GF-D8 (cell line): ENCODE measurements at regions not wholly inside any gene's neighbourhood (a gene's known extent, or its start where the extent isn't known, plus 50 kb on each side); places are given as distances from the start of the nearest gene placed in this dataset.

Experiments used
- DNase-seq: peaks from one replicate; lab custom pipeline; 2025; lab: John Stamatoyannopoulos, UW

DNA sequence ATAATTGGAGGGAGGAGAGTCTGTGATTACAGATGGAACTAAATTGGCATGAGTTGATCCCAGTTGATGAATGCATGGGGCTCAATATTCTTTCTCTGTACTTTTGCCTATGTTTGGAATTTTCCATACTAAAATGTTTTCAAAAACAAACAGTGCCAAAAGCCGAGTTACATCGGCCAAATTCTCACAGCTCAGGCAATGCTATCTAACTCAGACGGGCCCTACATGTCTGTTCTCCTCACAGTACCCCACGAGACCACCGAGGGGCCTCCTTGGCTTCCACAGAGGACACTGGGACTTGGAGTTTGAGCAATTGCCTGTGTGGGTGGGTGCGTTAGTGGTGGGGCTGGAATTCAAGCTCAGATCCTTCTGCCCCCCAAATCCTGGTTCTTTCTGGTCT lies 413.2 kb downstream of the CDH26 start:
- no peak for DNase-seq

DNA sequence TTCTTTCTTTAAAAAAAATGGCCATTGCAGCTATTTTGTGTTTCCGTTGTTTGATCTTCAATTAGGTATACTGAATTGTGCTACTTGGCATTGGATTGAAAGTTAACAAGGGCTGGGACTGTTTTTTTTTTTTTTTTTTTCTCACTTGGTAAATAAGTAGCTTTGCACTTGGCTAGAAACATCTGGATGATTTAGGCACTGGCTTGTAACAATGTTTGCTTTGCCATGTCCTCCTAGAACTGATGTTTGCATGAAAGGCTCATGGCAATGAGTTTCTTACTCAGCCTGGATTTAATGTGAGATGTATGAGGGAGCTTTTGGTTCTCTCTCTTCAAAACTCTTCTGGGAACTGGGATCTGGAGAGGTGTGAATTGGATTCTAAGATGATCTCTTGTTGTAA lies 414.1 kb downstream of the CDH26 start:
- DNase-seq, result no peak

DNA sequence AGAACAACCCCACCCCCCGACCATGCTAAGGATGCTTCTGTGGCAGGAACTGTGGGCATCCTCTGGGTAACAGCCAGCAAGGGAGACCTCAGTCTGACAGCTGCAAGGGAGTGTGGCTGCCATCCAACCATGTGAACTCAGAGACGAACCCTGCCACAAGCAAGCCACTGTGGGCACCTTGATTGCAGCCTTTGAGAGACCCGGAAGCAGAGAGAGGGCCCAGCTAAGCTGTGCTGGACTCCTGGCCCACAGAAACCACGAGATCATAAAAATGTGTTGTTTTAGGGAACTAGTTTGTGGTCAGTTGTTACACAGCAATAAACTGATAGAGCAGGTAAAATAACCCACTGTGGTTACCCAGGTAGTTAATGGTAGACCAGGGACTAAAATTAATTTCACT lies 414.6 kb downstream of the CDH26 start:
- no peak for DNase-seq

DNA sequence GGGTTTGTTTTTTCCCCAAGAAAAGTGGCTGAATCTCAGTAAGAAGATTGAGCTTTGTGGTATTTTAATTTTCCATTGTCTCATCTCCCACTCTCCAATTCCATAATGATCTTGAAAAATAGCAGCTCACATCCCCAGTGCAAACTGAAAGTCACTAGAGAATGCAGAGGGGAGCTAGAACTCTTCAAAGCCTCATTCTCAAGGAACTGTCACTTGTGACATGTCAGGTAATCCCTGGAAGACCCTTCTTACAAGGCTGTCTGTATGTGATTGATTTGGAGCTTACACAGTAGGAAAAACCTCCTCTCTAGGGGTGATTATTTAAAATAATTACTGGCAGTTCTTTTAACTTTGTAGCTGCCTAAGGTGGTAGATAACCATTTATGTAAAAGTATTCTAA lies 420.4 kb downstream of the CDH26 start:
- DNase-seq, result no peak

DNA sequence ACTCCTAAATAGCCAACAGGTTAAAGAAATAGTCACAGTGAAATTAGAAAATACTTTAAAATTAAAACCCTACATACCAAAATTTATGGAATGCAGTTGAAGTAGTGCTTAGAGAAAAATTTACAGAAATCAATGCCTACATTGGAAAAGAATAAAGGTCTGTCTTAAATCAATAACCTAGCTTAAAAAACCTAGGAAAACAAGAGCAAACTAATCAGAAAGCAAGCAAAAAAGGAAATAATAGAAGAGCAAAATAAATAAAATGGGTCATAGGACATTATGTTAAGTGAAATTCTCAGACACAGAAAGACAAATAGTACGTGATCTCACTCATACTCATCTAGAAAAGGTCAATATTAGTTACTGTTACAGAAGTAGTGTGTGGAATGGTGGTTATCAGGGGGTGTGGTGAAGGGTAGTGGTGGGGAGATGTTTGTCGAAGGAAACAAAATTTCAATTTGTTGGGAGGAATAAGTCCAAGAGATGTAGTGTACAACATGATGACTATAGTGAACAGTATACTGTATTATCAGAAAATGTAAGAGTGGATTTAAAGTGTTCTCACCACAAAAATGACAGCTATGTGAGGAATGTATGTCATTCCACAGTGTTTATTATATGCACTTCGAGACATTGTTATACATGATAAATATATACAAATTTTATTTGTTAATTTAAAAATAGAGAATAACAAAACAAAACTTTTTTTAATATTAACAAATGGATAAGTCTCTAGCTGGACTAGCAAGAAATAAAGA lies 423.6 kb downstream of the CDH26 start:
- no peak for DNase-seq

DNA sequence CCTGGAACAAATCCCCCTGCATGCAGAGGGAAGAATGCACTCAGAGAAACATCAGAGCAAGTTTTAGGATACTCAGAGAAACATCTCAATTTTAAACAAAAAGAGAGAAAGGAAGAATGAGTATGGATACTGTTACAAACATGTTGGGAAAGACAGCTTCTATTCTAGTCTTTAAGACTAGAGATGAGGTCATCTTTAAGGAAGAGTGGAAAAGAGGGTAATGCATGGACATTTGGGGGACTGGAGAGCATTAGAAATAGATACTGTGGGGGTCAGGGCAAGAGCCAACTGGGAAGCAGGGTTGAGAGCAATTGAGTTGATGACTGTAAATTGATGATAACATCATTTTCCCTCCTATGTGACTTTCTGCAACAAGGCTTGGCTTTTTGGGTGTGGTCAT lies 431.2 kb downstream of the CDH26 start:
- DNase-seq, result no peak

DNA sequence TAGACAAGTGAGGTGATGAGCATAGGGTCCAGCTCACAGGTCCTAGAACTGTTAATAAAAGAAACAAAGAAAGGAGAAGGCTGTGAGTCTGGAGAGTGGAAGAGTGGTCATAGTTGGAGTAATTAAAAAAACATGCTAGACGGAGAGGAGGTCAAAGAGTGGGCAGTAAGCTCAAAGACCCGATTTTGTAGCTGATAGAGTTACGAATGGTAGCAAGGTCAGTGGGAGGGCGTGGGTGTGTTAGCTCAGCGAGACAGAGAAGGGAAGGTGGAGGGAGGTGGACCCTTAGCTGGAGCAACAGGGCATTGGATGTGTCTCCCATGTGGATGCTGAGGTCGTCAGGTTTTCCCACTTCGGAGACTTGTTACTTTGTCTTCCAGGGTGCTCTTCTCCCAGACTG lies 431.7 kb downstream of the CDH26 start:
- no peak for DNase-seq

DNA sequence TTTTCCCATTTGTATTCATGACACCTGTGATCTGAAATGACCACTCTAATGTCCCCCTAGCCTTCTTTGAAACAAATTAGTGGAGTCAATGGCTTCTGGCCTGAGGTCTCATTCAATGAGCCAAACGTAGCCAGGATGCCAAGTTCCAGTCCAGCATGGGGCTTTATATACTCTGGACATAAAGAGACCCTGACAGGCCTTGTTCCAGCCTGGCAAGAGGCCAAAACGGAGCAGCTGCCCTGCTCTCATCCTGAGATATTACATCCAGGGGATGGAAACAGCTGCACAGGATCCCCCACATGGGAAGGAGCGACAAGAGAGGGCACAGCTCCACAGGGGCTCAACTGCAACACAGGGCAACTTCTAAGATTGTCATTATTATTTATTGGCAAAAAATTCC lies 437.8 kb downstream of the CDH26 start:
- no peak for DNase-seq

DNA sequence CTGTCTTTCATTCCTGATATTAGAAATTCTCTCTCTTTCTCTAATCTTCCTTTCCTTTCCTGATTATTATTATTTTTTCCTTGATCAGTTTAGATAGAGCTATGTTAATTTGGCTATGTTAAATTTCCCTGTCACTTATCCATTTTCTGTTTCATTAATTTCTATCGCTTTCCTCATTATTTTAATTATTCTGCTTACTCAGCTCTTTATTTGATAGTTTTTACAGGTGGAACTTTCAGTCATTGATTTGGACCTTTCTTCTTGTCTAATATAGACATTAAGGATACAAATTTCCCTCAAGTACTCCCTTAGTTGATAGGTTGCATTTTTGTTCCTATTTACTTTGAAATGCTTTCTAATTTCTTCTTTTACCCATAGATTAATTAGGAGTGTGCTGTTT lies 442.3 kb downstream of the CDH26 start:
- DNase-seq, result no peak

DNA sequence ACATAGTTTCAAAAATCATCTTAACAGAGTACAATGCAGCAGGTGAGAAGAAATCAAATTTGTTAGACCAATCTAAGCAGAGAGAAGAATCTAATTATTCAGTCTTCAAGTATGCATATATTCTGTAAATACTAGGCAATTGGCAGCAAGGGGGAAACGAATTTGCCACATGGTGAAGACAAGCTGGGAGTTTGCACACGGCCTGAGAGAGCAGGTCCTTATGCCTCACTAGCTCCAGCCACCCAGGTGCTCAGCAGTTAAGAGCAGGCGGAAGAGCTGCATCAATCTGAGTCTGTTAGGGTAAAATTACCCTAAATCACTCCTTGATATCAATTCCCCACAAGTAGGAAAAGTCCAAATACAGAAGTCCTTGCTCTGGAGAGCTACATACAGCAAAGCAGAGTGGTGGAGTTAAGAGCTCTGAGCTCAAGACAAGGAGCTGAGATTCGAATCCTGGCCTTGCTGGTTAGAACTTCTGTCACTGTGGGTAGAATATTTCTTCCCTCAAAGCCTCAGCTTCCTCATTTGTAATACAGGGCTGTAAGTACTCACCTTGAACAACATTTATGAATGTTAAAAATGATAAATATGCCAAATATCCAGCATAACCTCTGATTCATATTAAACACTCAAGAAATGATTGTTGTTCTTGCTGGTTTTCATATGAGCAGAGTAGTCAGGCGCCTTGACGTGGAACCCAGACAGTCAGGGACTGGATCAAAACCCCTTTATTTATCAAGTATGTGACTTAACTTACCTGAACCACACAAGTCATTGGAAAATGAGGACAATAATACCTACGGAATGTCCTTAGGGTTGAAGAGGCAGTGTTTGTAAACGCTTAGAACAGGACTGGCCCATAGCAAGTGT lies 444.2 kb downstream of the CDH26 start:
- no peak for DNase-seq

DNA sequence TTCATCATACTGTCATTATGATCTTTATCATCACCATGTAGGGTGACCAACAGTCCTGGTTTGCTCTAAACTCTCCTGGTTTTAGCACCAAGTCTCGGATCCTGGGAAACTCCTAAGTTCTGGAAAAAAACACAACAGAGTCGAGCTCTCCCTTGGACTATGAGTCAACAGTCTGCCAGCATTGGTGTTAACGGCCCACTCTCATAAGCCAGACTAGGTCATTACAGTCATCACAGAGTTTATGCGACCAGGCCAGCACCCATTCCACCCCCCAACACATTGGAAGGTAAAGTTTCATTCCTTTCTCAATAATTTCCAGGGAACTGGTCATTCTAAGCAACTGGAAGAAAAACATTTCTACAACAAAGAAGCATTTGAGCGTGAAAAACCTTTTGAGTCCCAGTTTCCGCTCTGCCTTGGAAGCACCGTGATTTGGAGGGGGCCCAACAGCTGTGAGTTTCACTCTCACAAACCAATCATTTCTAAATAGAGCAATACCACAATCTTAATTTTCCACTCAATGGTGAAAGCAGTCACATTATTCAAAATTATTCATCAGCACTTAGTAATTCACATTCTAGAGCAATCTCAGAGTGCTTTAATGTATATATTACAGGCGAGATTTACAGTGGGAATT lies 445.0 kb downstream of the CDH26 start:
- no peak for DNase-seq

DNA sequence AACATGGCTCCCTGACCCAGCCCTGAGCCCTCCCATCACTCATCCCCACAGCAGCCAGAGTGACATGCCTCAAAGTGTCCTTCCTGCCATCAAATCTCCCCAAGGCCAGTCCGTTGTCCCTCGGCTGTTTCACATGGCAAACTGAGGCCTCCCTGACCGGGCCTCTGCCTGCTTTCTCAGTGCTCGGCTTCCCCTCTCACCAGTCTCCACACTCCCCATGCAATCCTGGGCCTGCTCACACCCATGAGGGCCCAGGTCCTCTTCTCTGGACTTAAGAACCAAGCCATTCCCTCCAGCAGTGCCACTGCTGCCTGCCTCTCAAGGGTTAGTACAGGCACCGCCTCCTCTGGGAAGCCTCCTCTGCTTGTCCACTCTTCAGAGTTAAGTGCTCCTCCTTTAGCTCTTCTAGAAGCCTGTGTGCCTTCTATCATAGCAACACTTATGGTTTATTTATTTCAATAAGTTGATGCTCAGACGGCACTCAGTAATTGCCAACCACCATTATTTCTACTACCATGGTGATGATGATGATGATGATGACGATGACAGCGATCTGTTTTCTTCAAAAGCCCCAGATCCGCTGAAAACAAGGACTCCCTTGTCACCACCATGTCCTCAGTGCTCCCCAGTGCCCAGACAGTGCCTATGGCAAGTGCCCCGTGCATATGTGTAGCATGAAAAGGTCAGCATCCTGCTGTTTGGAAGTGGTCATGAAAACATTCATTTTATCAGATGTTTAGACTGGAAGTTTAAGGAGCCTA lies 449.0 kb downstream of the CDH26 start:
- no peak for DNase-seq

DNA sequence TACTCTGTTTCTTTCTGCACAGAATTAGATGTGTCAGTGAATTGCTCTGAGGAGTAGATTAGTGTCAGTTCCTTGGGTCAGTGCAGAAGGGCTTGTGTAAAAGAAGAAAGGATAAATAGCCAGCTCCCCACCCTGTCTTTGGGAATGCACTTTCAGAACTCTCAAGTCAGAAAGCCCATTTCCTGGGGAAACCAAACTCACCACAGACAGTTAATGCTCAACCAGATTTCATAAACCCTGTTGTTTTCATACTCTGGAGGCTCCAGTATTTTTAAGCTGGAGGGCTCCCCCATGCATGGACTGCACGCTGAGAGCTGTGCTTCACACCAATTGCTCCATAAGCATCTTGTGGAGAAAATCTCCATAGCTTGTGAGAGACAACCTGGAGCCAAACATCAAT lies 449.7 kb downstream of the CDH26 start:
- DNase-seq, result no peak

DNA sequence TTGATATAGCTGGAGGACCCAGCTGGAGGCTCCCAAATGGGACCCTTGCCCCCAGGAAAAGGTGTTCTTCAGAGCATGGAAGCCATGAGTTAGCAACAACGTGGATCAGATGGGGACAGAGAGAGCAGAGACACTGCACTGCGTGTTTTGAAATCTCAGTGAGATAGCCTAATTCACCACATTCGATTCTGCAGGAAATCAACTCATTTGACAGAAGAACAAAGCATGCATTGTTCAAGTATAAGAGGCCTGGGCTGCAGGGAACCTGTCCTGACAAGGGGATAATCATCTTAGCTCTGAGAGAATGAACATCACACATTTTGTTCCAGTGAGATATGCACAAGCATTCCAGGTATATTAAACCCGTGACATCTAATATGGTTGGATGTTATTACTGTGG lies 450.2 kb downstream of the CDH26 start:
- no peak for DNase-seq

DNA sequence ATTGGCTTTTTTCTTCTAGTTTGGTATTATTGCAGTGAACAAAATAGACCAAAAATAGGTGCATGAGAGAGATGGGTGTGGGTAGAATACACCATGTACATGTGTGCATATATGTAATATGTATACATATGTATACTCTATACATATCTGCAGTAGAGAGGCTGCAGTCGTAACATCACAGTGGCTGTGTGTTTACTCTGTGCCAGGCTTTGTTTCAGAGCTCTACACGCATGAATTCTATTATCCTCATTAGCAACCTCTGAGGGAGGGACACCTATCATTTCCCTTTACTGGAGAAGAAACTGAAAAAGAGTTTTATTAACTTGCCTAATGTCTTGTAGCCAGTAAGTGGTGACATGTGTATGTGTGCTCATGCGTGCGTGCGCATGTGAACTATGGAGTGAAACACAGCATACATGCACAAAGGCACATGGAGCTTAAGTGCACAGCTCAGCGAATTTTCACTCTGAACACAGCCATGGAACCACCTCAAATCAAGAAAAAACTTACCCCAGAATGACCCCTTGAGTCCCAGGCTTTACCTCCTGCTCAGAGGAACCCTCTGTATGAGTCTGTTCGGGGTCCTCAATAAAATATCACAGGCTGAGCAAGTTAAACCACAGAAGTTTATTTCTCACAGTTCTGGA lies 452.5 kb downstream of the CDH26 start:
- DNase-seq, result no peak

DNA sequence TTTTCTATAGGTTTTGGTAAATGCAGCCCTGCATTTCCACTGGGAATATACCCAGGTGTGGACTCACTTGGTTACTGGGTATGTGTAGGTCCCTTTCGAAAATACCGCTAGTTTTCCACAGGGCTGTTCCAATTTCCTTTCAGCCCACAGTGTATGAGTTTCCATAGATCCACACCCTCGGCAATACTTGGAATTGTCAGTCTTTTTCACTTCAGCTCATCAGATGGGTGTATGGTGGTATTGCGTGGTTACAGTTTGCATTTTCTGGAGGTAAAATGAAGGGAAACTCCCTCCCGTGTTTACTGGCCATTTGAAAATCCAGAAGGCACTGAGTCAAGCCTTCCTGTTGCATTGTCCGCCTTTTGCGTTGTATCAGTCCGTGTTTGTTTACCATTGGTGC lies 453.6 kb downstream of the CDH26 start:
- no peak for DNase-seq

DNA sequence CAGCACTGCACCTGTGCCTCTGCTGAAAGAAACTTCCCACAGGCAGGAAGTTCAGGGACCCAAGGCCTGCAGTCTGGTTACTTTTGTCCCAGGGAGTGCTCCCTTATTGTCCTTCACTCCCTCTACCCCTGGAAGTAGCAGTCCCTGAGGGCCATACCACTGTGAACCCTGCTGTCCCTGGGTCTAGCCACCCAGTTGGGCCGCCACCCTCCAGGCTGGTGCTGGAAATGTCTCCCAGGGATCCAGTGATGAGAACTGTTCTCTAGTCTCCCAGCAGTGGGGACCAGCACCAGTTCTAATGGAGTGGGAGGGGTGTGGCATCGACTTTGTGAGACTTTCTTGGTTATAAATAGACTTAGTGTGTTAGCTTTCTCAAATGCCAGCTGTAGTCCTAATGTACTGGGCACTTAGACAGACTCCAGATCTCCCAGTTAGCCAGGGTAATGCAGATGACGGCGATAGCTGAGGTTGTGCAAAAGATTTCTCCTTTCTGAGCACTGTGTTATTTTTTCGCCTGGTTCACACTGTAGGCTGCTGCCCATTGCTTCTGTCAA lies 462.5 kb downstream of the CDH26 start:
- DNase-seq, result no peak

DNA sequence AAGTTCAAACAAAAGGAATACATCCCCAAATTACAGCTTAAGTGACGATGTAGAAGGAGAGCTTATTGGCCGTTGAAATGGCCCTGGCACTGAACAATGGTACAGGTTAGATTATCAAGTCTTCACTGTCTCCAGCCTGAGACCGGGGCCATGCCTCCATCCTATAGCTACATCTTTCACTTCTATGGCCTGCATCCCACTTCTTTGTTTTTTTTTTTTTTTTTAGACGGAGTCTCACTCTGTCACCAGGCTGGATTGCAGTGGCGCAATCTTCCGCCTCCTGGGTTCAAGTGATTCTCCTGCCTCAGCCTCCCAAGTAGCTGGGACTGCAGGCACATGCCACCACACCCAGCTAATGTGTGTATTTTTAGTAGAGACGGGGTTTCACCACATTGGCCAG lies 464.6 kb downstream of the CDH26 start:
- no peak for DNase-seq

DNA sequence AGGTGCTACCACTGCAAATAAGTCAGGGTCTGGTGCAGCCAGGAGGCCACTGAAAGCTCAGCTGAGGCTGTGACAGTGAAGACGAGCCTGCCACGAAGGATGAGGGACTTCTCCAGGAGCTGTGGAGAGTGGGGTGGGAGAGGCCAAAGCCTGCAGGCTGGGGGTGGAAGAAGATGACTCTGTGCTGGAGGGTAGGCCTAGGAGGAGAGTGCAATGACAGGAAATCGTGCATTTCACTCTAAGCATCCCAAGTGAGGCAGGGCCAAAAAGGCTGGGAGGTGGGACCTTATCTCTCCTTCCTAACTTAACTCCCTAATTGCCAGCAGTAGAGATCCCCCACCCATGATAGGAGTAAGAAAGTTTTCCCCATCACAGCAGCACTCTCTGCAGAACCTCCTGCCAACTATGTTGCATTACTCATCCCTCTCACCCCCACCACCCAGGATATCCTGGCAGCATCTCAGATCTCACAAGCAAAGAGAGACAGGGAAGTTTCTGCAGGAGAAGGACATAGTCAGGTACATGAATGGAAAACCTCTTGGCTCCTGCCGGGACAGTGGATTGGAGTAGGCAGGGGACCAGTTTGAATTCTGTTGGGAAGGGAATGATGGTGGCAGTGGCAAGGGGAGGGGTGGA lies 466.2 kb downstream of the CDH26 start:
- DNase-seq, result no peak

DNA sequence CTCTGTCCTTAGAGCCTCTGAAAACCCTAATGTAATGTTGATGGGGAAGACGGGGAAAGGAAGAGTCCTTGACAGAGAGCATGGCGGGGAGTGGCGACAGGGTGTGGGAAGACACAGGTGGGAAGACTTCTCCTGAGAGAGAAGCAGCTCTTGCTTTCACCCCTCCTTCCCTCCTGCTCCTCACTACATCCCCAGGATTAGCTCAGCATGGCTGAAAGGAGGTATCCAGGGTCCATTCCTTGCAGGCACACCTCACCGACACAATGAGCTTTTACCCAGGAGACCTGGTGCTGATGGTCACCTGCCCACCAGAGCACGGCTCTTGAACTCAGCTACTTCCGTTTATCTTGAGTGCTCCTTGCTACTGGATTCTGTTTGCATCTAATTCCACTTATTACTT lies 469.3 kb downstream of the CDH26 start:
- no peak for DNase-seq

DNA sequence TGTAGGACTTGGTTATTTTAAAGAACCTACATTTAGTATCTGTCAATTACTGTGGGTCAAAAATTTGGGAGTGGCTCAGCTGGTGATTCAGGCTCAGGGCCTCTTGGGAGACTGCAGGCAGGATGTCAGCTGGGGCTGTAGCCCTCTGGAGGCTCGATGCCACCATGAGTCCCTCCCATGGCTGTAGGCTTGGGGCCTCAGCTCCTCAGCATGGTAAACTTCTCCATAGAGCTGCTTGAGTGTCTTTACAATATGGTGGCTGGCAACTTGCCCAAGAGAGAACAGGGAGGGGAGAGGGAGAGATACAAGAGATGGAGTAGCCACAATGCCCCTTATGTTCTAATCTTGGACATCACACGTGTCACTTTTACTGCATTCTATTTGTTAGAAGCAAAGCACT lies 470.4 kb downstream of the CDH26 start:
- no peak for DNase-seq
